ENCODE measurements at regions not wholly inside any gene's neighbourhood (a gene's known extent, or its start where the extent isn't known, plus 50 kb on each side); places are given as distances from the start of the nearest gene placed in this dataset.

DNA sequence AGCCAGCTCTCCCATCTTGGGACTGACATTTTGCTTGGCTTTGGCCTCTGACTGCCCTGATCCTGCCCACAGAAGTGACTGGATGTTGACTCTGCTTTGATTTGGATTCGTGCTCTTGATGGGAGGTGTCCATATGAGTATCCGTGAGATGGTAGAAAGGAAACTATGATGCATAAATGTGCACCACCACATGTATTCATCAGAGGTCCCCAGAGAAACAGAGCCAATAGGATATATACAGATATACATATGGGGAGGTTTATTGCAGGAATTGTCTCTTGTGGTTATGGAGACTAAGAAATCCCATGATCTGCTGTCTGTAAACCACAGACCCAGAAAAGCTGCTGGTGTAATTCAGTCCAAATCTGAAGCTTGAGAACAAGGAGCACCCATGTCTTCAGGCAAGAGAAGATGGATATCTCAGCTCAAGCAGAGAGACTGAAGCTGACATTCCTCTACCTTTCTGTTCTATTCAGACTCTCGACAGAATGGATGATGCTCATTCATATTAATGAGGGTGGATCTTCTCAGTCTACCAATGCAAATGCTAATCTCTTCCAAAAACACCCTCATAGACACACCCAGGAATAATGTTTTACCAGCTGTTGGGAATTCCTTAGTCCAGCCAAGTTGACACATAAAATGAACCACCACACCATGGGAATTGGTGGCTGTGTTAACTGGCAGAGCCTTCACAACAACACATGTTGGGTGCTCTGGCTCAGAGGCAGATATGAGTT, 390.7 kb downstream of the CCSER2 start:
- no peak for TF ChIP-seq GATA2 (IDR thresholded peaks at IDR 0.05; ENCODE audit: low read depth, low read length)
- no peak for TF ChIP-seq GATA3 (IDR thresholded peaks at IDR 0.05; ENCODE audit: low read depth, low read length)
